ENCODE measurements at regions not wholly inside any gene's neighbourhood (a gene's known extent, or its start where the extent isn't known, plus 50 kb on each side); places are given as distances from the start of the nearest gene placed in this dataset.

- ATAC-seq (no peak), DNase-seq (ENCODE audit: low read depth, low spot score) (no peak)
- H3K9me3 ChIP-seq (ENCODE audit: control insufficient read depth, insufficient read depth, low read depth, low read length), result no peaks in the 10 kb centered on the region
- H3K27ac ChIP-seq (ENCODE audit: low read length), result no peak overlapping the region
- in situ Hi-C loops (cut with HindIII; ENCODE audit: low pct_unique_long_range_greater_than_20kb, low sequenced_read_pairs), result no loop called here
- ChIA-PET CTCF (no interaction called here), POLR2A (no interaction called here)
- no peaks in the 10 kb centered on the region for H3K4me1 ChIP-seq (ENCODE audit: control insufficient read depth, insufficient read depth, low read length)
- intact Hi-C loops (cut with micrococcal nuclease; ENCODE audit: unreplicated experiment), result no loop called here
- H3K4me3 ChIP-seq (ENCODE audit: low read depth in 2 of 2, low read length in 2 of 2), result no peak overlapping the region
- no peaks in the 10 kb centered on the region for H3K27me3 ChIP-seq (ENCODE audit: control insufficient read depth, insufficient read depth, low read length)
- BruUV-seq (replicated peaks), result no TSS peak
- H3K36me3 ChIP-seq (ENCODE audit: control insufficient read depth, insufficient read depth, low read length), result no peaks in the 10 kb centered on the region
- TF ChIP-seq CTCF (IDR thresholded peaks at IDR 0.05), result no peak
- no peak for TF ChIP-seq SIN3A (IDR thresholded peaks at IDR 0.05; ENCODE audit: borderline replicate concordance, insufficient read depth, low read depth, low read length)
- TF ChIP-seq POLR2AphosphoS5 (IDR thresholded peaks at IDR 0.05; ENCODE audit: low read depth, low read length), result no peak
- TF ChIP-seq REST (IDR thresholded peaks at IDR 0.05; ENCODE audit: insufficient read depth in 1 of 2, low read depth in 2 of 2, low read length in 1 of 2), result no peak
- TF ChIP-seq TCF7L2 (IDR thresholded peaks at IDR 0.05; ENCODE audit: low read depth, low read length), result no peak
These were observed 232.5 kb downstream of the BTG1 start for GRCh38 chr12:91913124-91913523.

GRCh38 chr12:91912178-91912577 lies 233.5 kb downstream of the BTG1 start:
- Histone ChIP-seq H3K4me3 (ENCODE audit: low read depth in 2 of 2, low read length in 2 of 2) (no peak overlapping the region), H3K4me1 (ENCODE audit: control insufficient read depth, insufficient read depth, low read length) (no peaks in the 10 kb centered on the region), H3K9me3 (ENCODE audit: control insufficient read depth, insufficient read depth, low read depth, low read length) (no peaks in the 10 kb centered on the region), H3K27me3 (ENCODE audit: control insufficient read depth, insufficient read depth, low read length) (no peaks in the 10 kb centered on the region), H3K27ac (ENCODE audit: low read length) (no peak overlapping the region), H3K36me3 (ENCODE audit: control insufficient read depth, insufficient read depth, low read length) (no peaks in the 10 kb centered on the region)
- TF ChIP-seq REST (IDR thresholded peaks at IDR 0.05; ENCODE audit: insufficient read depth in 1 of 2, low read depth in 2 of 2, low read length in 1 of 2) (no peak), TCF7L2 (IDR thresholded peaks at IDR 0.05; ENCODE audit: low read depth, low read length) (no peak), SIN3A (IDR thresholded peaks at IDR 0.05; ENCODE audit: borderline replicate concordance, insufficient read depth, low read depth, low read length) (no peak), CTCF (IDR thresholded peaks at IDR 0.05) (no peak), POLR2AphosphoS5 (IDR thresholded peaks at IDR 0.05; ENCODE audit: low read depth, low read length) (no peak)
- ChIA-PET CTCF (no interaction called here), POLR2A (no interaction called here)
- BruUV-seq (replicated peaks), result no TSS peak
- DNase-seq (ENCODE audit: low read depth, low spot score) (no peak), ATAC-seq (no peak)
- in situ Hi-C loops (cut with HindIII; ENCODE audit: low pct_unique_long_range_greater_than_20kb, low sequenced_read_pairs), result no loop called here
- intact Hi-C loops (cut with micrococcal nuclease; ENCODE audit: unreplicated experiment), result no loop called here
